ENCODE measurements at regions not wholly inside any gene's neighbourhood (a gene's known extent, or its start where the extent isn't known, plus 50 kb on each side); places are given as distances from the start of the nearest gene placed in this dataset.

DNA sequence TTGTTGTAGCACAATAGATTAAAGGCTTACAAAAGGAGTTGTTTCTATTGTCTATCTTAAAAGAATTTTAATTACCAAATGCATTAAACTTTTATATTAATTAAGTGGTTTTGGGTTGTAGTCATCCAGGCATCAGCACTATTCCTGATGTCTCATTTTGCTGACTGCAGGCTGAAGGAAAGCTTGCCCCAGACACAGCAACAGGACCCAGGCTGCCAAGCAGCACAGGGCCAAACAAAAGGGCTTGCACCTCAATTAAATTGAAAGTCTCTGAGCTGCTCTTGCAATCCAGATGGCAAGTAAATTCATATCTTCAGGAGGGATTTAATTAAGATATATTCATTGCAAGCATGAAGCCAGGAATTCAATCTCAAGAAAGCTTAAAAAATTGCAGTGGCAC, 80.7 kb upstream of the CHODL start:
- TF ChIP-seq CTCF (IDR thresholded peaks at IDR 0.05; ENCODE audit: extremely low read depth in 1 of 2, insufficient read depth in 1 of 2, low read depth in 1 of 2, low read length in 2 of 2), result no peak
- TF ChIP-seq POLR2A (IDR thresholded peaks at IDR 0.05; ENCODE audit: low read depth, low read length), result no peak

All from endothelial cell of umbilical vein (primary cell).